GM20000 (cell line): ENCODE measurements at regions not wholly inside any gene's neighbourhood (a gene's known extent, or its start where the extent isn't known, plus 50 kb on each side); places are given as distances from the start of the nearest gene placed in this dataset.

Experiments
- DNase-seq: peaks from one replicate; pipeline ENCODE4 v3.0.0; 2012; ENCODE audit warnings: low spot score
- CTCF ChIP-seq: IDR thresholded peaks from 2 replicates; pipeline ENCODE4 v1.5.1; 2012; ENCODE audit warnings: mild to moderate bottlenecking, control low read depth; ENCODE audit errors: extremely low read depth, missing control alignments

- no peak for TF ChIP-seq CTCF
- no peak for DNase-seq
These were observed 969.7 kb downstream of the CDH11 start for GRCh38 chr16:64151990-64152767.

- DNase-seq: no peak
- no peak for TF ChIP-seq CTCF
These were observed 971.7 kb downstream of the CDH11 start for GRCh38 chr16:64150193-64150592.

GRCh38 chr16:64149756-64150155 lies 972.1 kb downstream of the CDH11 start:
- no peak for TF ChIP-seq CTCF
- no peak for DNase-seq

GRCh38 chr16:64148356-64148755 lies 973.5 kb downstream of the CDH11 start:
- no peak for DNase-seq
- no peak for TF ChIP-seq CTCF

GRCh38 chr16:64147941-64148340 lies 973.9 kb downstream of the CDH11 start:
- no peak for TF ChIP-seq CTCF
- no peak for DNase-seq

- DNase-seq: no peak
These were observed 977.2 kb downstream of the CDH11 start for GRCh38 chr16:64144617-64145016.

GRCh38 chr16:64138621-64139020 lies 983.2 kb downstream of the CDH11 start:
- no peak for TF ChIP-seq CTCF
- DNase-seq: no peak

More at GRCh38 chr16:64144617-64145016, 977.2 kb downstream of the CDH11 start:
- TF ChIP-seq CTCF: no peak
